Peyer's patch (tissue), 4 donors: ENCODE measurements at regions not wholly inside any gene's neighbourhood (a gene's known extent, or its start where the extent isn't known, plus 50 kb on each side); places are given as distances from the start of the nearest gene placed in this dataset.

ENCODE experiments used
- DNase-seq, 3 donors: peaks; one replicate each; pipeline ENCODE4 v3.0.0-alpha.2; 2017 to 2019
- H3K27ac ChIP-seq, 4 donors: fragments of 200-600 bp; sonication (generic); one replicate each; pipeline ENCODE4 v1.5.1; 2016 to 2019
- H3K27me3 ChIP-seq, 2 donors: fragments of 200-600 bp; sonication (generic); one replicate each; pipeline ENCODE4 v1.5.1; 2019
- H3K36me3 ChIP-seq, 3 donors: fragments of 200-600 bp; sonication (generic); one replicate each; pipeline ENCODE4 v1.5.1; 2016 to 2019
- H3K4me1 ChIP-seq, 4 donors: fragments of 200-600 bp; sonication (generic); one replicate each; pipeline ENCODE4 v1.5.1; 2016 to 2019
- H3K4me3 ChIP-seq, 4 donors: fragments of 200-600 bp; sonication (generic); 1 replicate in 3 of 4; 2 replicates in 1 of 4; pipeline ENCODE4 v1.5.1; 2016 to 2019; ENCODE audit warnings: mild to moderate bottlenecking in 1 of 4
- H3K9me3 ChIP-seq, 4 donors: fragments of 200-600 bp; sonication (generic); one replicate each; pipeline ENCODE4 v1.5.1; 2016 to 2019; ENCODE audit warnings: mild to moderate bottlenecking in 1 of 4
- CTCF ChIP-seq, 6 experiments: fragments of 450-650 bp in 4 of 6; fragments of 200-600 bp in 2 of 6; sonication (generic) in 1 of 6; IDR thresholded peaks; one replicate each; pipeline ENCODE4 v1.5.1; 2017 to 2019; ENCODE audit warnings: antibody characterized with exemption in 6 of 6, mild to moderate bottlenecking in 3 of 6, moderate library complexity in 1 of 6
- POLR2A ChIP-seq, 2 donors: fragments of 450-650 bp; IDR thresholded peaks; one replicate each; pipeline ENCODE4 v1.5.1; 2017; ENCODE audit warnings: antibody characterized with exemption in 2 of 2, mild to moderate bottlenecking in 2 of 2, moderate library complexity in 2 of 2

DNA sequence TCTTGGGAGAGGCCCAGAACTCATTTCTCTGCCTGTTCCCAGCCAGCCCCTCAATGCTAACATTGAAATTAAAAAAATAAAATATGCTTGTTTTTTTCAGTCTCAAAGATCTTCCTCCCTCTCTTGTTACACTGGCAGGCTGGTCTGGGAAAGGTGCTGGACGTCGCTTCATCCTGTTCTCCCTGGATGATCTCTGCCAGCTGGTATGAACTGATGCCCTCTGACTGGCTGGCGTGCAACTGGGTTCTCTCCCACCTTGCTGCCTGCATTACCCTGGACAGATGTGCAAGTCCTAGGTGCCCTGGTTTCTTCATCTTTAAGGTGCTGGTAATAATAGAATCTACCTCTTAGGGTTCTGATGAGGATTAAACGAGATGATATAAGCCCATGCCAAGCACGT, 263.9 kb upstream of the PROK2 start:
- no peak overlapping the region for H3K27ac ChIP-seq
- no peaks in the 10 kb centered on the region for H3K4me1 ChIP-seq
- no peaks in the 10 kb centered on the region for H3K27me3 ChIP-seq
- no peaks in the 10 kb centered on the region for H3K9me3 ChIP-seq
- no peaks in the 10 kb centered on the region for H3K36me3 ChIP-seq
- no peak for DNase-seq
- H3K4me3 ChIP-seq = no peak overlapping the region
- TF ChIP-seq CTCF (IDR thresholded peaks at IDR 0.05) (no peak), POLR2A (IDR thresholded peaks at IDR 0.05) (no peak)

DNA sequence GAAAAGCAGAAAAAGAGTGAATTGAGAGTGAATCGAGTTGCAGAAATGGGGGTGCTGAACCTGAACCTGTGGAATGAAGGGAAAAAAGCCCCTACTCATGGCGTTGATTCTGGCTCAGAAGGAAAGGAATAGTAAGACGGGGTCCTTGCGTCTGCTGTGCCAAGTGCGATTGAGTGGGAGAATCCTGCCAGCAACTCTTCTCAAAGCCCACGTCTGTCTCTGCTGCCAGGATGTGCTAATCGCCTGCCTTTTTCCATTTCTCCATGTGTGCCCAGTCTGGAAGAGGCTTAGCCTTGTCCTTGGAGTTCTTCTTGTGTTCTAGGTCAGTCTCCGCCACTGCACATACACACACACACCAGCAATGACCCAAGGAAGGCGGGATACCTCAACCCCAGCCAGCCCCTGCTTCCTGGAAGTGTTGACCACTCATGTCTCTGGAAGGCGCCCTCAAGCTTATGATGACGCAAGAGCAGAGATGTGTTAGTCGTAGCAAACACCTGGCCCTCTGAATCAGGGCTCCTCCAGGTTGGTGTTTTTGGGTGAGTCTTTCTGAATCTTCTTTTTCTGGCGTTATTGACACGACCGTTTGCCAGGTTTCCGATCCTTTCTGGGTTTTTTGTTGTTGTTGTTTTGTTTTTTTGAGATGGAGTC, 262.4 kb upstream of the PROK2 start:
- H3K36me3 ChIP-seq = no peaks in the 10 kb centered on the region
- H3K9me3 ChIP-seq = no peaks in the 10 kb centered on the region
- no peak overlapping the region for H3K27ac ChIP-seq
- TF ChIP-seq POLR2A (IDR thresholded peaks at IDR 0.05) = no peak
- no peak for TF ChIP-seq CTCF (IDR thresholded peaks at IDR 0.05)
- no peaks in the 10 kb centered on the region for H3K27me3 ChIP-seq
- H3K4me1 ChIP-seq = no peaks in the 10 kb centered on the region
- no peak overlapping the region for H3K4me3 ChIP-seq
- DNase-seq = no peak

DNA sequence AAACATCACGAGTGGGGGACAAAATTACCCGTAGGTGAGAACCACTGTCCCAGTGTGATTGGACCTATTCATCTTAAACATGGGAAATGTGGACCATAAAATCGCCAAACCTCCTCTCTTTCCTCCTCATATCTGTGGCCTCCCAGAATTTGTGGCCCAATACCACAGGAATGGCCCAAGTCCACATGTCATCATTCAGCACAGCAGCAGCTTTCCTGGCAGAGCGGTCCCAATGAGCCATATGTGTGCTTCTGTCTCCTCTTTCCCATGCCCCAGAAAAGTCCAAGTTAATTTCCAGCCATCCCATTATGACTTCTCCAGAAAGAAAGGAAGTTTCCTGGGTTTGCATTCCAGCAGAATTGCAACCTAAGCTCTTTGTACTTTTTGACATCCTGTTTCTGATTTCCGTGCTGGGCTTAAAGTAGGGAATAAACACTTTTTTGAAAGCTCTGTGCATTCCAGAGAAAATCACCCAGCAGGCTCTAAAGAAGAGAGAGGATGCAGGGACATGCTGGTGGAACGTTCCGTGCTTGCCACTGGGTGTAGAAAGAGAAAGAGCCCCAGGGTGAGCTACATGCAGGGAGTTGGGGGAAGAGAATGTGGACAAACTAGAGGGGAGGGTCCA, 259.4 kb upstream of the PROK2 start:
- TF ChIP-seq POLR2A (IDR thresholded peaks at IDR 0.05) (no peak), CTCF (IDR thresholded peaks at IDR 0.05) (no peak)
- no peaks in the 10 kb centered on the region for H3K36me3 ChIP-seq
- H3K4me1 ChIP-seq = peaks cover 0 to 5% (median 0%) of the 10 kb centered on the region in 4 donors
- no peaks in the 10 kb centered on the region for H3K9me3 ChIP-seq
- H3K27me3 ChIP-seq = no peaks in the 10 kb centered on the region
- no peak for DNase-seq
- H3K4me3 ChIP-seq = no peak overlapping the region
- H3K27ac ChIP-seq = no peak overlapping the region

GRCh38 chr3:72043204-72044133, 258.5 kb upstream of the PROK2 start:
- Histone ChIP-seq H3K4me1 (peaks cover 0 to 5% (median 0%) of the 10 kb centered on the region in 4 donors), H3K36me3 (no peaks in the 10 kb centered on the region), H3K4me3 (no peak overlapping the region), H3K9me3 (no peaks in the 10 kb centered on the region), H3K27ac (no peak overlapping the region), H3K27me3 (no peaks in the 10 kb centered on the region)
- DNase-seq = no peak
- TF ChIP-seq POLR2A (IDR thresholded peaks at IDR 0.05) = no peak
- TF ChIP-seq CTCF (IDR thresholded peaks at IDR 0.05) = no peak

DNA sequence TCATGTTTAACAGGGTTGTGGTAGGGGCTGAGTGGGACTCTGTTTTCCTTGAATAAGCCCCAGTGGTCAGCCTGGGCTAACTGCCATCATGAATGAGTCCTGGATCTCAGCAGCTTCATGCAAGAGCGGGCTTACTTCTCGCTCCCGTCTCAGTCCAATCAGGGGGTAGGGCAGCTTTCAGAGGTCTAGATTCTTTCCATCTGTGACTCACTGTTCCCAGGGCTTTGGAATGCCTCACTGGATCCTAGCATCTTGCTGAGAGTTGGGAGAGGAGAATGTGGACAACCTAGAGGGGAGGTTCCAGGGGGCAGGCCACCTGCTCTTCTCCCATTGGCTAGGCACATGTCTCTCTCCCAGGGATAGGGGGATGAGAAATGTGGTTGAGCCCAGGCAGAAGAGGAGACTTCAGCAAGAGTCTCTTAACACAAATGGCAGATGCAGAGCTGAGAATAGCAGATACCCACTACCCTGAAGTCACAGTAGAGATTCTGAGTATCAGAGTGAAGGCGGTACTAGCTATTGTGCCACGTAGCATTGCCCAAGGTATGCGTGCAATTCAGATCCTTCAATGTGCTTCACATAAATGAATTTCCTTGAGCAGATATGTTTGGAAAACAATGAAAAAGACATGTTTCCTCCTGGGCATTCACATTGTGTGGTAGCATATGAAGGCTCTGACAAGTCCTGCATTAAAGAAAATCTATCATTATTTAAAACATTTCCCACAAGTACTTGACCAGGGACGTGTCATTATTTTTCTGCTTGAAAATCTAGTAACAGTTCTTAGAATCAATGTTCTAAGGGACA, 257.7 kb upstream of the PROK2 start:
- Histone ChIP-seq H3K27me3 (no peaks in the 10 kb centered on the region), H3K4me1 (peaks cover 0 to 5% (median 0%) of the 10 kb centered on the region in 4 donors), H3K9me3 (no peaks in the 10 kb centered on the region), H3K36me3 (no peaks in the 10 kb centered on the region), H3K4me3 (no peak overlapping the region), H3K27ac (no peak overlapping the region)
- TF ChIP-seq CTCF (IDR thresholded peaks at IDR 0.05) (no peak), POLR2A (IDR thresholded peaks at IDR 0.05) (no peak)
- no peak for DNase-seq
